ENCODE measurements at regions not wholly inside any gene's neighbourhood (a gene's known extent, or its start where the extent isn't known, plus 50 kb on each side); places are given as distances from the start of the nearest gene placed in this dataset.

- no peak overlapping the region for H3K4me3 ChIP-seq (ENCODE audit: low read depth, low read length)
- DNase-seq (ENCODE audit: low read depth), result no peak
- TF ChIP-seq CTCF (IDR thresholded peaks at IDR 0.05; ENCODE audit: insufficient read depth, low read depth, low read length), result no peak
Measured at GRCh38 chr12:118571730-118572129, 195.4 kb downstream of the SUDS3 start.

DNA sequence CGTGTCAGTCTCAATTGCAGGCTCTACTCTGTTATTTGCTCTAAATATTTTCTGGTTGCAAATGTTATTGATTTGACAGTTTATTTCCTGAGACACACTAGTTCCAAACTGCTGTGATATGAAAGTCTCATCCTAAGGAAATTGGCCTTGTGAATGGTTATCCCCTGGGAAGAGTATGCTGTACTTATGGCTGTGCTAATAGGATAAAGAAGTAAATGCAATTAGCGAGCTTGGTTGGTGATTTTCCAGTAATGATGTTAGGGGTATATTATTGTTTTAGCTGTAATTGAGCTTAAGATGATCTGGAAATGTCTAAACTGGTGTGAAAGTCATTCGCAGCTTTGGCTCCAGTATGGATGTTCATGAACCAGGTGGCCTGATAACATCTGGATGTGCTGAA is 197.9 kb downstream of the SUDS3 start:
- no peak for TF ChIP-seq CTCF (IDR thresholded peaks at IDR 0.05; ENCODE audit: insufficient read depth, low read depth, low read length)
- no peak overlapping the region for H3K4me3 ChIP-seq (ENCODE audit: low read depth, low read length)
- DNase-seq (ENCODE audit: low read depth), result no peak

DNA sequence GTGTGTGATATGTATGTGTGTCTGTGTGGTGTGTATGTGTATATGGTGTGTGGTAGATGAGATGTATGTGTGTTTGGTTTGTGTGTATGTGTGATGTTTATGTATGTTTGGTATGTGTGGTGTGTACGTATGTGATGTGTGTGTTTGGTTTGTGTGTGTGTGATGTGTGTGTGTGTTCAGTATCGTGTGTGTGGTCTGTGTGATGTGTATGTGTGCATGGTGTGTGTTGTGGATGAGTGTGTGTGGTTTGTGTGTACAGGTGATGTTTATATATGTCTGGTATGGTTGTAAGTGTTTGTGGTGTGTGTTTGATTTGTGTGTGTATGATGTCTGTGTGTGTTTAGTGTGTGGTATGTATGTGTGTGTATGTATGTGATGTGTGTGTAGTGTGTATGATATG is 199.4 kb downstream of the SUDS3 start:
- TF ChIP-seq CTCF (IDR thresholded peaks at IDR 0.05; ENCODE audit: insufficient read depth, low read depth, low read length), result no peak
- no peak overlapping the region for H3K4me3 ChIP-seq (ENCODE audit: low read depth, low read length)
- no peak for DNase-seq (ENCODE audit: low read depth)

DNA sequence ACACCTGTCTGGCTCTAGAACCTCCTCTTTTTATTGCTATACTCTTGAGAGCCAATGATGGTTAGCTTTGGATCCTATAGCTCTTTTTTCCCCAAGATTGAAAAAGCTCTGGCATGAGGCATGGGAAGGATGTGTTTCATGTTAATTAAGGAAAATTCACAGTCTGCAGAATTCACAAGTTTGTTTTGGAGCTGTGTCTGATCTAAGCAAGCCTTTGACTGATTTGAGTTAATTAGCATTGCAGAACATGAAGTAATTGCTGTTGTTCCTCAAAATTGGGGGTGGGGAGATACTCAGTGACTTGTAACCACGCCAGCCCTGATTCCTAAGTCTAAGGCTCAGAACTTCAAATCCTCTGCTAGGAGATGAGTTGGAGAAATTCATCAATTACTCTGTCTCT is 205.0 kb downstream of the SUDS3 start:
- no peak for DNase-seq (ENCODE audit: low read depth)
- TF ChIP-seq CTCF (IDR thresholded peaks at IDR 0.05; ENCODE audit: insufficient read depth, low read depth, low read length), result no peak
- H3K4me3 ChIP-seq (ENCODE audit: low read depth, low read length), result no peak overlapping the region

DNA sequence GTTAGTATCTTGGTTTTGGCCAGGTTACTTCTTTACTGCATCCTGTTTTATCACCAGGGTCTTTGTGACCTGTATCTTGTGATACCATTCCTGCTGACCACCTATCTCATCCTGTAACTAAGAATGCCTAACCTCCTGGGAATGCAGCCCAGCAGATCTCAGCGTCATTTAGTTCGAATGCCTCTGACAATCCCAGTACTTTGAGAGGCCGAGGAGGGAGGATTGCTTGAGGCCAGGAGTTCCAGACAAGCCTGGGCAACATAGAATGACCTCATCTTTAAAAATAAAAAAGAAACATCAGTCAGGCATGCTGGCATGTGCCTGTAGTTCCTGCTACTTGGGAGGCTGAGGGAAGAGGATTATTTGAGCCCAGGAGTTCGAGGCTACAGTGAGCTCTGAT is 206.5 kb downstream of the SUDS3 start:
- DNase-seq (ENCODE audit: low read depth), result no peak
- no peak for TF ChIP-seq CTCF (IDR thresholded peaks at IDR 0.05; ENCODE audit: insufficient read depth, low read depth, low read length)
- H3K4me3 ChIP-seq (ENCODE audit: low read depth, low read length), result no peak overlapping the region

GRCh38 chr12:118586433-118586832 is 210.1 kb downstream of the SUDS3 start:
- no peak overlapping the region for H3K4me3 ChIP-seq (ENCODE audit: low read depth, low read length)
- no peak for TF ChIP-seq CTCF (IDR thresholded peaks at IDR 0.05; ENCODE audit: insufficient read depth, low read depth, low read length)
- DNase-seq (ENCODE audit: low read depth), result no peak

GRCh38 chr12:118589162-118589561 is 212.8 kb downstream of the SUDS3 start:
- H3K4me3 ChIP-seq (ENCODE audit: low read depth, low read length), result no peak overlapping the region
- TF ChIP-seq CTCF (IDR thresholded peaks at IDR 0.05; ENCODE audit: insufficient read depth, low read depth, low read length), result no peak
- no peak for DNase-seq (ENCODE audit: low read depth)

All from fibroblast of villous mesenchyme (primary cell).